ENCODE measurements at regions not wholly inside any gene's neighbourhood (a gene's known extent, or its start where the extent isn't known, plus 50 kb on each side); places are given as distances from the start of the nearest gene placed in this dataset.

DNA sequence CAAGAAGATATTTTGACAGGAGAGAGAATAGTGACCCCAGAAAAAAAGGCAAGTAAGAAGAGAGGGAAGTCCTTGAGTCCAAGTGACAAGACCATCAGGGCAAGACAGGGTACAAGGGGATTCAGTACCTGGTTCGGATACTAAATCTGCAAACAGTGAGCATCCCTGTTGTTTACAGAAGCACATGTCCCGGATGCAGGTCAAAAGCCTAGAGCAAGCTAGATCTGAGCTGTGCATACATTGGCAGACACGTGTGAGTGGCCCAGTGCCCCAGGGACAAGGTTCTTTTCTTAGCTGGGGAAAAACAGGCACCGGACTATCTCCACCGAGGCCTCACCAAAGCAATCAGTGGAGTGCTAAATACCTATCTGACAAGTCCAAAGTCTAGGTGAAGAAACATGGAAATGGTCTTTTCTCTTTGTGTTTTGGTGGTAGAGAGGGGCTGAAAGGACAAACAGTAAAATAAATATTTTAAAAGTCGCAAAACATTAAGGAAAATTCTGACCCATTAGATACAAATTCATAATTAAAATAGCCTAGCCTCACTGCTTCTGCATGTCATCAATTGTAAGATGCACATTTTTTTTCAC is 165.2 kb downstream of the SUCLG1 start:
- intact Hi-C loops (cut with DNase I): no loop called here
- DNase-seq (ENCODE audit: low spot score): no peak

DNA sequence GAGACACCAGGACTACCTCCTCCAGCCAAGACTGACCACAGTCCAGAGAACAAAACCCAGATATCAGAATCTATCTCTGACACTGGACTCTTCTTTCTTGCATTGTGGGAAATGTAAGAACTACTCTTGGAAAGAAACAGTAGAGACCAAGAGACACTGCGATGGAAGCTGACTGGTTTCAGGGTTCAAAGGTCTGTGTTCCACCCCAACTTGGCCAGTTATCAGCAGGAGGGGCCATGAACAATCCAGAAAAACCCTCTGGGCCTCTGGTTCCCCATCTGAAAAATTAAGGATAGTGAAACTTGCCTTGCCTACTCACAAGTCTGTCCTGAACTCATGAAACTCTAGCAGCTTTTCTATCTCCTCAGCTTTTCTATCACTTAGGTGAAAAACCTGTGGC is 166.5 kb downstream of the SUCLG1 start:
- DNase-seq (ENCODE audit: low spot score): no peak
- intact Hi-C loops (cut with DNase I): no loop called here

DNA sequence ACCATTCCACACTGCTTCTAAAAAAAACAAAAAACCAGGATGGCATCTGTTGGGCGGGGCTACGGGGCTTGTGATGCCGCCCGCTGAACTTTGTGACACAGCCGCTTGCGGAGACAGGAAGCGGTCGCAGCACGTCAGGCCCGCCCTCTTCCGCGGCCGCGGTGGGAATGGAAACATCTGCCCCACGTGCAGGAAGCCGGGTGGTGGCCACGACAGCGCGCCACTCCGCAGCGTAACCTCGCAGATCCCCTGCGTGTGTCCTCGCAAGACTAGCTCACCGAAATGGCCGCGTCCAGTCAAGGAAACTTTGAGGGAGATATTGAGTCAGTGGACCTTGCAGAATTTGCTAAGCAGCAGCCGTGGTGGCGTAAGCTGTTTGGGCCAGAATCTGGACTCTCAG is 168.5 kb downstream of the SUCLG1 start:
- intact Hi-C loops (cut with DNase I): no loop called here
- DNase-seq (ENCODE audit: low spot score): no peak

DNA sequence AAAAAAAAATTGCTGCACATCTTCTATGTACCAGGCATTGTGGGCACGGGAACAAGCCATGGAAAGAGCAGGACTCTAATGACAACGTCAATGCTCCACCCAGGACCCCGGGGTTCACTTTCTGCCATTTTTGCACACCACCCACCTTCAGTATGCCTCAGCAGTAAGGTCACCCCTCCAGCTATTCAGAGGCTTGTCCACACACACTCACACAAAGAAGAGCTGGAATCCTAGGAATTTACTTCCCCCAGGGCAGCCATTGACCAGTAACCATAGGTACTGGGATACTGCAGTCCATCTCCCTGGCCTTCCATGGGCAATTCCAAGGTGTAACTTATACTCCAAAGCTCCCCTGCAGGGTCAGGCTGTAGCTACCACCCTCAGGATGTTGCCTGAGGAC is 170.8 kb downstream of the SUCLG1 start:
- intact Hi-C loops (cut with DNase I): loop anchor here in 1 of 2 donors (2.0 kb wide), 1 partner anchor 69 kb away; no protein-coding TSS in a partner anchor

DNA sequence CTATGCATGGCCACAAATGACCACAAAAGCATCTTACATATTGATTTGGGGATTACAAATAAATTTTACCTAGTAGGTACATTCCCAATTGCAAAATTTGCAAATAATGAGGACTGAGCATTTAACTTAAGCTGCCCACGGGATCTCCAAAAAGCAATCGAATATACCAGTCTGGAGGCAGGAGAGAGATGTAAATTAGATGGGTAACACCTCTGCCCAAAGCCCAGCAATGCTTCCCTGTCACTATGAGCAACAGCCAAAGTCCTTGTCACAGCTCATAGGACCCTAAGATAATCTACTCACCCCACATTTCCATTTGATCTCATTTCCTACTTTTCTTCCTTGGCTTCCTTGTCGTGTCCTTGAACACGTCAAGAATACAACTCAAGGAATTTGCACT is 172.2 kb downstream of the SUCLG1 start:
- no peak for DNase-seq (ENCODE audit: low spot score)
- intact Hi-C loops (cut with DNase I): no loop called here

More for the DNA sequence above, 170.8 kb downstream of the SUCLG1 start:
- no peak for DNase-seq (ENCODE audit: low spot score)

DNA sequence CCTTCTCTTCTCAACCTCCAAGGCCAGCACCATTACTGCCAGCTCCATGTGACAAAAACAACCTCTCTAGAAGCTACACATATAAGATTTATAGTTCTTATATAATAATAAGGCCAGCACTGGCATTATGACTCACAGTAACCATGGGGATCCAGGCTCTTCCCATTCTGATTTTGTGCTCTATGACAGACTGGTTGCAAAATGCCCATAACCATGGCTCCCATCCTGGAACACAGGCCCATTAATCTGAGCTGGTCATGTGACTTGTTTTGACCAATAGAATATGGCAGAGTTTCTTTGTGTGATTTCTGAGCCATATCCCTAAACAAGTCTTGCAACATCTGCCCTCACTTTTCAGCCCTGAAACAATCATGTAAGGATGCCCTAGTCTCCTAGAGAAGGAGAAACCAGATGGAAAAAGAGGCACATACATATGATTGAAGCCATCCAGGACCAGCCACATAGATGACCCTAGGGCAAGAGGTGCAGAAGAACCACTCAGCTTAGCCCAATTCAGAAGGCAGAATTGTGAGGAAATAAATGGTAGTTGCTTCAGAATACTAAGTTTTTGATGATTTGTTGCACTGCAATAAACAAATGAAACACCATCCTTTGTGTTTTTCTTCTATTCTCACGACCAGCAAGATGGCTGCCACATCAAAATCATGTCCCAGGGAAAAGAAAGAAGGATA is 173.9 kb downstream of the SUCLG1 start:
- no peak for DNase-seq (ENCODE audit: low spot score)

DNA sequence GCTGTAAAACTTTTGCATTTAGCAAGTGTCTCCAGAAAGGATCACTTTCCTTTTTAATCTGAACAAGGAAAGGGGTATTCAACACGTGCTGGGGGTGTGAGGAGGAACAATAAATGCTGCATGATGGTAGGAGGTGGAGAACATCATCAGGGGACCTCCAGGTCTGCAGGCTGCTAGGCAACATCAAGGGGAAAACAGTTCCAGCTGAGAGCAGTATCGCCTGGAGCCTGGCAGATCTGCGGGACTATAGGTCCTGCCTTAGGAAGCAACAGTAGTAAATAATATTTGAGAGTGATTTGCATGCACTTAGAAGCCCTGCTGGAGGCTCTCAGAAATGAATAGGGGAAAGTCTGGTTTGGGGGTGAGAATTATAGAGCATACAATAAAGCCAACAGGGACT is 175.6 kb downstream of the SUCLG1 start:
- intact Hi-C loops (cut with DNase I): no loop called here
- no peak for DNase-seq (ENCODE audit: low spot score)

More for the DNA sequence above, 173.9 kb downstream of the SUCLG1 start:
- intact Hi-C loops (cut with DNase I): no loop called here

DNA sequence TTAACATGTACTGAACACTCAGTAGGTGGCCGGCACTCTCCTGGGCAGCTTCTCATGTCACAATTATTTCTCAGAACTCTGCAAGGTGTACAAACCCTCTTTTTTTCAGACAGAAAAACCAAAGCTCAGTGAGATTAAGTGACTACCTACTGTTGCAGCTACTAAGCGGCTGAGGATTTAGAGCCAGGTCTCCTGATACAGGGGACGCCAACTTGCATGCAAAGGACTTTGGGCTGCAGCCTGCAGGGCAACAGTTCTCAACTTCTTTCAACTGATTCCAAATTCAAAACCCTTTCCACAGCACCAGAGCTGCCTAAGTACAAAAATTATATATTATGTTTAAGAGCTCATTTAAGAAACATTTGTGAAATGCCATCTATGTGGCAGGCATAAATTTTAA is 177.6 kb downstream of the SUCLG1 start:
- intact Hi-C loops (cut with DNase I): no loop called here
- no peak for DNase-seq (ENCODE audit: low spot score)

DNA sequence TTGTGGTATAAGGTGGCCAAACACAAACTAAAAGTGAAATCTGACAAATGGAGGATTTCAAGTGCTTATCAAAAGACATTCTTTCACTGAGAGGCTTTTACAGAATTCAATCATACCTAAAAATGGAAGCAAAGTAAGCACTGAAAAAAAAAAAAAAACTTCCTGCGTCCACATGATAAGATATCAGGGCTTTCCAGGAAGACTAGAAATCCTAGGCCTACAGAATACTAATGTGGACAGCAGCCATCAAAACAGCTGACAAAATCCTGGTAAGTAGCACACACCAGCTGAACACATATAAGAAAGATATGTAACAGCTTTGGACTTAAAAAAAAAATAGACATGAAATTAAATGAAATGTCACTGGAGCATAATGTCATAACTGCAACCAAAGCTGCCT is 178.2 kb downstream of the SUCLG1 start:
- intact Hi-C loops (cut with DNase I): no loop called here
- no peak for DNase-seq (ENCODE audit: low spot score)

DNA sequence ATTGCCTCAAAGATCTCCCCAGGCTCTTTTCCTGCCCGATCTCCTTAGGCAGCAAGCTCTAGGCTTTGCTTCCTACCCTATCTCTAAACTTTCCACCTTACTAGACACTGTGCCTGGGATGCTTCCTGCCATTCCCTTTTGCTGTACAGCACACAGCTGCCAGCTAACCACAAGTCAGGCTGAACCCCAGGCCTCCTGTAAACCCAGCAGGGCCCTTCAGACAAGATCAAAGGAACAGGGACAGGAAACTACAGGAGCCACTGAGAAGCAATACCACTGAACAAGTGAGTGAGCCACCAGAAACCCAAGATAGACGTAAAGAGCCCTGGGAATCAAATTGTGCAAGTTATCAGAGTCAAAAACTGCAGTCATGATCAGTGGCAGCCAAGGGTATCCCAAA is 180.7 kb downstream of the SUCLG1 start:
- DNase-seq (ENCODE audit: low spot score): no peak
- intact Hi-C loops (cut with DNase I): no loop called here

DNA sequence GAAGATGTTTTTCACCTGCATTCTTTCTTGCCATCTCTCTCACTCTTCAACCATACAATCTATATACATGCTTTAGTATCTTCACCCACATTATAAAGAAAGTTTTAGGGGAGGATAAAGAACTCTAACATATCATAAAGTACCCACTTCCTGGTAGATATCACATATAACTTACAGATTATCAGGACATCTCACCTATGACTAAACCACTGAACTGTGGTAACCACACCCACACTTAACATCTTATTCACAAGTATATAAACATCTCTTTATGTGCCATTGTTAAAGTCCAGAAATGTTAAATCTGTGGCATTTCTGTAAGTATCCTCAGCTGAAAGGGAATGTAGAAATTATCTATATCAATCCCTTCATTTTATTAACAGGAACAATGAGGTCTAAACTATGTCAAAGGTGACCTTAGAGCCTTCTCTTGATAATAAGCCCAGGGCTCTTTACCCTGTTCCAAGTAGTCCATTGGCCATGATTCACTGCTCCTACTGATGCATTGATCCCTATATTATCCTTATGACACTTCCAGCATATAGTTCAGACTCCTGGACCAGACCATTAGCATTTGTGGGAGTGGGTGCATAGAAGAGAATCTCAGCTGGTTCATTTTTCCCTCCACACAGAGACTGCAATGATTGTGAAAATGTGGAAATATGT is 182.4 kb downstream of the SUCLG1 start:
- intact Hi-C loops (cut with DNase I): no loop called here
- no peak for DNase-seq (ENCODE audit: low spot score)

DNA sequence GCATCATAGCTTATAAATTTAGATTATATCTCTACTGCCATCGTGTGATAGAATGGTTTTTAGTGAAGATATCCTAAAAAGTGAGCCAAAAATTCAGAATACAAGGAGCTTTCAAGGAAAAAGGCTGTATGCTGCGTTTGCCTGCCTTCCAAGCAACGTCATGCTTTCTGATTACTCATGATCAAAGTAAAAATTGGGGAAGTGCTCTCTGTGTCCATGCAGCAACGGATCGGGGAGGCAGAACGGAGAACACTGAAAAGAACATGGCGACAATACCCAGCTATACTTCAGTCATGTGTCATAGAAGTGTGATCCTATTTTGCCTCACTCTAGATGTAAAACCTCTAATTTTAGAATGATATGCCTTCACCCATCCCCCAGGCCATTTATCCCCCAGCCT is 185.7 kb downstream of the SUCLG1 start:
- no peak for DNase-seq (ENCODE audit: low spot score)
- intact Hi-C loops (cut with DNase I): no loop called here

DNA sequence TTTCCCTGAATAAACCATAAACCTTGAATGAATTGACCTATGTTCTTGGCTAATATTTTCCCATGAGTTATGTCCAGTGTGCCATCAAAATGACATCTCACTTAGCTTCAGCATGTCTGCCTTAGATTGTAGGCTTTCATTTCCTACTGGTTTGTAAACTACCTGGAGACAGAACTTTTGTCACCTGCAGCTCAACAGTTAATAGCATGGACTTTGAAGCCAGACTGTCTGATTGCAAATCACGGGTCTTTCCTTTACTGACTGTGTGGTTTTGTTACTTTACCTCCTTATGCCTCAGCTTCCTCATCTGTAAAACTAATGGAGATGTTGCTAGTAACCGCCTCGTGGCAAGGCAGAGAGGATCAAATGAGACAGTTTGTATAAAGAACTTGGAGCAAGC is 187.1 kb downstream of the SUCLG1 start:
- no peak for DNase-seq (ENCODE audit: low spot score)
- intact Hi-C loops (cut with DNase I): no loop called here

DNA sequence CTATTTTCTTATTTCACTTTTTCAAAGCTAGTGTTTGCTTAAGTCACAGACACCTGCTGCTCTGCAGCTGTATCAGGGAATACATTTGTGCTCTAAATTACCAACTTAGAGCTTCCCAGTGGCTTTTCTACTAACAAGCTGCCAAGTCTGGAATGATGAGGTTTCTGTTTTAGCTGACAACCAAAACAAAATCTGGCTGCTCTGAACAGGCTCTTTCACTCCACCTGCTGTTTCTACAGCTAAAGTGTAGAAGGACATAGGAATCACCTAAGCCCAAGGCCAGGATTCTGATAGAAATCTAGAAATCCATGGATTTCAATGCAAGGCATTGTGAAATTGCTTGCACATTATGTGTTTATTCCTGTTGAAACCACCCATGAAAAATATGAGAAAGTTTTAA is 201.2 kb downstream of the SUCLG1 start:
- DNase-seq (ENCODE audit: low spot score): no peak
- intact Hi-C loops (cut with DNase I): no loop called here

DNA sequence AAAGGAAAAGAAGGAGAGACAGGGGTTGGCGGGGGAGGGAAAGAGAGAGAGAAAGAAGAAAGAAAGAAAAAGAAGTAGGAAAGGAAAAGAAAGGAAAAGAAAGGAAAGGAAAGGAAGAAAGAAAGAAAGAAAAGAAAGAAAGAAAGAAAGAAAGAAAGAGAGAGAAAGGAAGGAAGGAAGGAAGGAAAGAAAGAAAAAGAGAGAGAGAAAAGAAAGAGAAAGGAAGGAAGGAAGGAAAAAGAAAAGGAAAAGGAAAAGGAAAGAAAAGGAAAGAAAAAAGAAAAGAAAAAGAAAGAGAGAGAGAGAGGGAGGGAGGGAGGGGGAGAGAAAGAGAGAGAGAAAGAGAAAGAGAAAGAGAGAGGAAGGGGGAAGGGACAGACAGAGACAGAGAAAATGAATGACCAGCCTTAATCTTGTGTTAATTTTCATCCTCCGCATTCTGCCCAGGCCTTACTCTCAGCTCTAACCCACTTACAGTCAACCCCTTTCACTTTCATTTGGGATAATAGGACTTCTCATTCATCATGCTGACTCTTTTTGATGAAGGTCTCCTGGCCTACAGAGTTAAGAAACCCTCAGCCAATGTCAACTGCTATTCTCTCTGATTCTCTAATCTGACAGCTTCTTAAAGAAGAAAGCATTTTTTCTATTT is 207.3 kb downstream of the SUCLG1 start:
- no peak for DNase-seq (ENCODE audit: low spot score)
- intact Hi-C loops (cut with DNase I): no loop called here

DNA sequence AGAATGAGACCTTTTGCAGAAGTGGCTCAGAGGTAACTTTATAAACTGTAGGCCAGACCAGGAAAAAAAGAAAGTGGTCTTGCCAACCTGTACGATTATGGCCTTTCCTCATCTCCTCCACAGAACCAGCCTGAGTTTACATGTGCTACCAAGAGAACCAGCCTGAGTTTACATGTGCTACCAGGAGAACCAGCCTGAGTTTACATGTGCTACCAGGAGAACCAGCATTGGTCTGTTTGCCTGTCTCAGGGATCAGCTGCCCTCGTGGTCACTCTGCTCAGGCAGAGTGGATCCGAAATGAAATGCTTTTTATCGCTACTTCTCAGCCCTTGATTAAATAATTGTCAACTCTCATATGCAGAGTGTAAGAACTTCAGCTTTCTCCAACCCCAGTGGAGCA is 209.9 kb downstream of the SUCLG1 start:
- intact Hi-C loops (cut with DNase I): no loop called here
- no peak for DNase-seq (ENCODE audit: low spot score)

DNA sequence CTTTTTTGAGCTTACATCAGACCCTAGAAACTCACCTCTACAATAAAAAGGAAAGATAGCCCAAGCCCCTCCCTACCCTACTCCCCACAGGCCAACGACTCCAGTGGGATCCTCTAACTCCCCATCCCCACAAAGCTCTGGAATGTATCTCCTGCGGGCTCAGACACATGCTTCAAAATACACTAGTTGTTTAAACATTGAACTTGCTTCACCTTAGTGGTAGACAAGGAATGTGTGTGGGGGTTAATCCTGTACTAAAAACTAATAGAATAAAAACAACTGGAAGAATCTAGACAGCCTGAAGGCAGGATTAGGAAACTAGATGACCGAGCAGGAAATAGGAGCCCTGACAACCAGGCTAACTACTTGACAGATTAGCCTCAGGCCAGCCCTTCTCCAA is 211.5 kb downstream of the SUCLG1 start:
- intact Hi-C loops (cut with DNase I): no loop called here
- DNase-seq (ENCODE audit: low spot score): no peak

DNA sequence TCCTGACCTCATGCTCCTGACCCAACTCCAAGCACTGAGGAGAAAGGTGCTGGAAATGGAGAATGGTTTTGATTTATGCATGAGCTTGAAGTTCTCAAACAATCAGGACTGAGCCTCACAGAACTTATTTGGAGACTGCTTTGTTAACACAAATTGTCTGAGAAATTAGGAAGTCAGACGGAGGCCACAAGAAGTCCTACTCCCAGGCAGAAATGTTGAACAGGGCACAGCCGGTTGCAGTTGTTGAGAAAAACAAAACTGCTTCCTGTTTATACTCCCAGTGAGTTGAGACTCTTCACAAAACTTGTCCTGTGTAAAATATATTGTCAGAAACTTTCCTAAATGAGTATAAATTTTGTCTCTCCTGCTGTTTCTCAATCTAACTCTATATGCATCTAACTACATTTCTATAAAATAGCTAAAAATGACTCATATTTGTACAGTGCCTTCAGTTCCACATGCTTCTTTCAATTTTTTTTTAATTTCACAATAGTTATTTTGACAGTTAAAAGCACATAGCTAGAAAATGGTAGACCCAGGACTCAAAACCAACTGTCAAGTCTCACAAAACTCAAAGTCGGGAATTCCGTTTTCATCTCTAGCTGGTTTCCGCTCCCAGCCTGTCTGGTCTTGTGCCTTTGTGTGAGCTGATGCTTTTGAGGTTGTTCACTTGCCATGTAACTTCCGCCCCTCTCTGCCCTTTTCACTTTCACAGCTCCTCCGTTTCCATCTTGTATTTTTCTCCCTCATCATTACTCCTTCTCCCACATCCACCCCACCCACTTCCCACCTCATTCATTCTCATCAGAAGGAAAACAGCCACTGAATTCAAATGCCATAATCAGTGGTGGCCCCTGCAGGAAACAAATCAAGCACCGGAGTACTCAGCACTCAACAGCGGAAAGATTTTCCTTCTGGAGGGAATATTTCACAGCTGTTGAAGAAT is 215.0 kb downstream of the SUCLG1 start:
- DNase-seq (ENCODE audit: low spot score): no peak
- intact Hi-C loops (cut with DNase I): no loop called here

DNA sequence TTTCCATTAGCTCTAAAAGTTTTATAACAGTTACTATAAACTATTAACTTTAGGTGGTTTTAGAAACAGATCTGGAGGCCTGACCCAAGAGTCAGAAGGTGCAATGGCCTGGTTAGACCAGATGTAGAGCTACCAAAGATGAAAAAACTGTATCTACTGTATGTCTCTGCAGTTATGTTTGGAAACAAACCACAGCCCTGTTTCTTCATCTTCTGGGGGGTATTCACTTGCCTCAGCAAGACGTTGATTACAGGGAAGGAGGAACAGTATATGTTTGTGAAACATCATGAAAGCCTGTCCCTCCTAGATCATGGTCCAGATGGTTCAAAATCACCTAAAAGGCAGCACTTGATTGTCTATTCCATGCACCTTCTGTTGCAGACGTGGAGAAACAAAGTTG is 220.2 kb downstream of the SUCLG1 start:
- no peak for DNase-seq (ENCODE audit: low spot score)
- intact Hi-C loops (cut with DNase I): no loop called here
